Transverse colon (tissue), 4 donors: ENCODE measurements at regions not wholly inside any gene's neighbourhood (a gene's known extent, or its start where the extent isn't known, plus 50 kb on each side); places are given as distances from the start of the nearest gene placed in this dataset.

Experiments used
- DNase-seq: peaks from one replicate; pipeline ENCODE4 v3.0.0-alpha.2; 2019
- H3K27ac ChIP-seq, 4 donors: fragments of 200-600 bp; sonication (generic); 2 replicates each; pipeline ENCODE4 v1.5.1; 2016 to 2018; ENCODE audit warnings: inconsistent platforms in 4 of 4
- H3K27me3 ChIP-seq: fragments of 200-600 bp; sonication (generic); 2 replicates; pipeline ENCODE4 v1.5.1; 2017; ENCODE audit warnings: inconsistent platforms
- H3K36me3 ChIP-seq, 4 donors: fragments of 200-600 bp; sonication (generic); 2 replicates each; pipeline ENCODE4 v1.5.1; 2017 to 2019; ENCODE audit warnings: inconsistent platforms in 4 of 4
- H3K4me1 ChIP-seq, 4 donors: fragments of 200-600 bp; sonication (generic); 2 replicates each; pipeline ENCODE4 v1.5.1; 2017 to 2020; ENCODE audit warnings: inconsistent platforms in 4 of 4
- H3K4me3 ChIP-seq, 4 donors: fragments of 200-600 bp; sonication (generic); 1 replicate in 1 of 4; 2 replicates in 3 of 4; pipeline versions ENCODE4 v1.5.1 to v1.6.1; 2017 to 2019; ENCODE audit warnings: inconsistent platforms in 4 of 4
- H3K9me3 ChIP-seq, 2 donors: fragments of 200-600 bp; sonication (generic); 2 replicates each; pipeline ENCODE4 v1.5.1; 2017 to 2019; ENCODE audit warnings: inconsistent platforms in 2 of 2
- CTCF ChIP-seq, 5 experiments: fragments of 200-600 bp in 3 of 5; fragments of 450-650 bp in 2 of 5; sonication (generic) in 3 of 5; IDR thresholded peaks; 1 replicate in 2 of 5; 2 replicates in 3 of 5; pipeline ENCODE4 v1.5.1; 2016 to 2017; ENCODE audit warnings: antibody characterized with exemption in 5 of 5, inconsistent platforms in 3 of 5, mild to moderate bottlenecking in 2 of 5, moderate library complexity in 1 of 5
- EP300 ChIP-seq: sonication (generic); formaldehyde crosslinking; IDR thresholded peaks from one replicate; pipeline ENCODE4 v1.6.1; 2017; ENCODE audit warnings: antibody characterized with exemption, low read depth
- POLR2A ChIP-seq: fragments of 450-650 bp; IDR thresholded peaks from one replicate; pipeline ENCODE4 v1.6.1; 2016; ENCODE audit warnings: antibody characterized with exemption, mild to moderate bottlenecking, moderate library complexity
- POLR2AphosphoS5 ChIP-seq, 3 donors: sonication (generic); formaldehyde crosslinking; IDR thresholded peaks; one replicate each; pipeline ENCODE4 v1.6.1; 2016; ENCODE audit warnings: antibody characterized with exemption in 3 of 3
- WGBS, 2 donors: methylation state at CpG; one replicate each; pipeline ENCODE4 v1.1.5; 2018; ENCODE audit warnings: low coverage in 1 of 2; 5-methylcytosine and 5-hydroxymethylcytosine counted together
- in situ Hi-C, 4 donors: fragments of 200-750 bp; cut with MboI; loops; one replicate each; pipeline versions ENCODE4 v1.15.0 to v1.15.1; 2017; ENCODE audit warnings: low sequenced_read_pairs in 3 of 4, low pct_ligation_motif_present in 1 of 4, low pct_unique_long_range_greater_than_20kb in 1 of 4
- intact Hi-C: fragments of 100-400 bp; cut with DNase I; formaldehyde crosslinking; loops from one replicate; pipeline ENCODE4 v1.15.1; 2023; ENCODE audit warnings: low total_unique reads

- TF ChIP-seq POLR2A (no peak), CTCF (IDR thresholded peaks at IDR 0.05) (no peak), EP300 (no peak), POLR2AphosphoS5 (IDR thresholded peaks at IDR 0.05) (no peak)
- Histone ChIP-seq H3K36me3 (no peaks in the 10 kb centered on the region), H3K27me3 (no peaks in the 10 kb centered on the region), H3K4me3 (no peak overlapping the region), H3K4me1 (peaks cover 0 to 16% (median 2%) of the 10 kb centered on the region in 4 donors), H3K27ac (no peak overlapping the region), H3K9me3 (no peaks in the 10 kb centered on the region)
- in situ Hi-C loops (no loop called here), intact Hi-C loops (no loop called here)
- DNase-seq: no peak
- WGBS, 2 donors: 62 to 80% methylated on average over 6 to 9 of the region's 9 CpGs
Measured at GRCh38 chr6:167660944-167661551, 165.7 kb upstream of the AFDN start.

GRCh38 chr6:167661552-167662044 is 165.1 kb upstream of the AFDN start:
- TF ChIP-seq POLR2AphosphoS5 (IDR thresholded peaks at IDR 0.05): no peak
- no peak for TF ChIP-seq EP300
- TF ChIP-seq POLR2A: no peak
- no peak for TF ChIP-seq CTCF (IDR thresholded peaks at IDR 0.05)
- intact Hi-C loops: no loop called here
- WGBS, 2 donors: 34 to 63% methylated on average over 1 to 8 of the region's 8 CpGs
- Histone ChIP-seq H3K27ac (no peak overlapping the region), H3K36me3 (no peaks in the 10 kb centered on the region), H3K27me3 (no peaks in the 10 kb centered on the region), H3K9me3 (no peaks in the 10 kb centered on the region), H3K4me3 (no peak overlapping the region), H3K4me1 (peaks cover 0 to 16% (median 2%) of the 10 kb centered on the region in 4 donors)
- DNase-seq: no peak
- in situ Hi-C loops: no loop called here

- WGBS, 2 donors: 92 to 93% methylated on average over 5 to 32 of the region's 39 CpGs
- intact Hi-C loops (no loop called here), in situ Hi-C loops (no loop called here)
- DNase-seq: no peak
- TF ChIP-seq POLR2A (no peak), CTCF (IDR thresholded peaks at IDR 0.05) (no peak), POLR2AphosphoS5 (IDR thresholded peaks at IDR 0.05) (no peak), EP300 (no peak)
- H3K36me3 ChIP-seq: no peaks in the 10 kb centered on the region
- peaks cover 0 to 16% (median 2%) of the 10 kb centered on the region in 4 donors for H3K4me1 ChIP-seq
- no peaks in the 10 kb centered on the region for H3K9me3 ChIP-seq
- no peak overlapping the region for H3K4me3 ChIP-seq
- no peaks in the 10 kb centered on the region for H3K27me3 ChIP-seq
- no peak overlapping the region for H3K27ac ChIP-seq
Measured at GRCh38 chr6:167662075-167662880, 164.4 kb upstream of the AFDN start.

GRCh38 chr6:167662881-167663205 is 163.9 kb upstream of the AFDN start:
- intact Hi-C loops (no loop called here), in situ Hi-C loops (no loop called here)
- no peaks in the 10 kb centered on the region for H3K36me3 ChIP-seq
- no peak overlapping the region for H3K4me3 ChIP-seq
- TF ChIP-seq EP300 (no peak), CTCF (IDR thresholded peaks at IDR 0.05) (no peak), POLR2AphosphoS5 (IDR thresholded peaks at IDR 0.05) (no peak), POLR2A (no peak)
- no peak for DNase-seq
- H3K9me3 ChIP-seq: no peaks in the 10 kb centered on the region
- H3K4me1 ChIP-seq: peaks cover 0 to 16% (median 2%) of the 10 kb centered on the region in 4 donors
- WGBS, 2 donors: 87% methylated on average over 12 of the region's 14 CpGs; no CpG with 5 or more reads in 1 of the 2 donors
- H3K27me3 ChIP-seq: no peaks in the 10 kb centered on the region
- H3K27ac ChIP-seq: no peak overlapping the region
